ENCODE measurements at regions not wholly inside any gene's neighbourhood (a gene's known extent, or its start where the extent isn't known, plus 50 kb on each side); places are given as distances from the start of the nearest gene placed in this dataset.

DNA sequence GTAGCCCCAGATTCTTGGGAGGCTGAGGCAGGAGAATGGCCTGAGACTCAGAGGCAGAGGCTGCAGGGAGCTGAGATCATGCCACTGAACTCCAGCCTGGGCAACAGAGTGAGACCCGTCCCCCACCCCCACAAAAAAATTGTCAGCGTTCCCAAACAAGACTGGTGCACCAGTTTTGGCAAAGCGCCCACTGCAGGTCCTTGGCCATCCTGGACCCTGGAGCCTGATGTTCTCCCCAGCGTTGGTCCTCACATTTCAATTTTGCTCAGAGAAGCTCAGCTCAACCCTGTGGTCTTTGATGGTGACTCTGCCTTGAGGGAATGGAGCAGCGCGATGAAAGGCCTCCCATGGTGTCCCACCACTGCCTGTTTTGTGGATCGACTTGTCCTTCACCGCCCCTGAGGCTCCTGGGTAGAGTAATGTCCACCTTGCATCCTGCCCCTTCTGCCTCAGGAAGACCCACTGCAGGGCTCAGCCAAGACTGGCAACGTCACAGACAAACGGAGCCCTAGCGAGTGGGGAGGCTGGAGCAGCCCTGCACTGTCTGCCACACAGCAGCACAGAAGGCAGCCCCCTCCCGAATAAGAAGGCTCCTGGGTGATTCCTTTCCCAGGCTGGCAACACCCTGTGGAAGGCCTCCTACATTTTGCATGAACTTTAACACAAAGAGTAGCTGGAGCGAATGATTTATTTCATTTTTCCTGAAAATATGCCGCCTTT is 410.9 kb downstream of the TCERG1L start:
- TF ChIP-seq TAF1 (IDR thresholded peaks at IDR 0.05; ENCODE audit: low read depth, low read length) = no peak
- TF ChIP-seq POLR2A (IDR thresholded peaks at IDR 0.05; ENCODE audit: low read depth, low read length) = no peak
- TF ChIP-seq POLR2AphosphoS5 (IDR thresholded peaks at IDR 0.05; ENCODE audit: low read depth, low read length) = no peak
- TF ChIP-seq PAX5 (IDR thresholded peaks at IDR 0.05; ENCODE audit: insufficient read depth, low read length, severe bottlenecking) = no peak
- no peak for TF ChIP-seq POU2F2 (IDR thresholded peaks at IDR 0.05; ENCODE audit: low read depth, low read length)
- TF ChIP-seq SPI1 (IDR thresholded peaks at IDR 0.05; ENCODE audit: low read depth, low read length) = no peak
